Prostate gland (tissue), 2 donors: ENCODE measurements at regions not wholly inside any gene's neighbourhood (a gene's known extent, or its start where the extent isn't known, plus 50 kb on each side); places are given as distances from the start of the nearest gene placed in this dataset.
"Not testable (repeated sequence)": the region's sequence is repeated elsewhere in the genome, so short reads cannot be mapped to it uniquely, and the experiment has no call there.

Source experiments
- DNase-seq: peaks from one replicate; pipeline ENCODE4 v3.0.0-alpha.2; 2019; ENCODE audit warnings: low spot score
- H3K27ac ChIP-seq, 2 donors: fragments of 200-600 bp; sonication (generic); 2 replicates each; pipeline ENCODE4 v1.5.1; 2017 to 2019
- H3K27me3 ChIP-seq: fragments of 200-600 bp; sonication (generic); replicated peaks from 2 replicates; pipeline ENCODE4 v1.5.1; 2019; ENCODE audit not compliant: insufficient read depth
- H3K36me3 ChIP-seq, 2 donors: fragments of 200-600 bp; sonication (generic); 1 replicate in 1 of 2; 2 replicates in 1 of 2; pipeline versions ENCODE4 v1.5.1 to v1.8.1; 2017 to 2019
- H3K4me1 ChIP-seq: fragments of 200-600 bp; sonication (generic); replicated peaks from 2 replicates; pipeline ENCODE4 v1.5.1; 2019
- H3K4me3 ChIP-seq, 2 donors: fragments of 200-600 bp; sonication (generic); 2 replicates each; pipeline ENCODE4 v1.5.1; 2017 to 2019
- H3K9me3 ChIP-seq: fragments of 200-600 bp; sonication (generic); 2 replicates; pipeline ENCODE4 v1.5.1; 2017
- POLR2A ChIP-seq: fragments of 450-650 bp; IDR thresholded peaks from one replicate; pipeline ENCODE4 v1.6.1; 2016; ENCODE audit warnings: antibody characterized with exemption, mild to moderate bottlenecking
- POLR2AphosphoS5 ChIP-seq: sonication (generic); formaldehyde crosslinking; IDR thresholded peaks from one replicate; pipeline ENCODE4 v1.6.1; 2017; ENCODE audit warnings: antibody characterized with exemption
- WGBS: methylation state at CpG from one replicate; pipeline ENCODE4 v1.1.5; 2018; 5-methylcytosine and 5-hydroxymethylcytosine counted together
- intact Hi-C: fragments of 100-400 bp; cut with DNase I; formaldehyde crosslinking; loops from one replicate; pipeline ENCODE4 v1.14.2; 2022
- TF ChIP-seq, protein P1 (sequence below), 4 experiments: fragments of 200-600 bp in 2 of 4; fragments of 450-650 bp in 2 of 4; sonication (generic) in 2 of 4; IDR thresholded peaks; 1 replicate in 3 of 4; 2 replicates in 1 of 4; pipeline ENCODE4 v1.5.1; 2016 to 2019; ENCODE audit warnings: antibody characterized with exemption in 4 of 4, mild to moderate bottlenecking in 2 of 4, moderate library complexity in 2 of 4

DNA sequence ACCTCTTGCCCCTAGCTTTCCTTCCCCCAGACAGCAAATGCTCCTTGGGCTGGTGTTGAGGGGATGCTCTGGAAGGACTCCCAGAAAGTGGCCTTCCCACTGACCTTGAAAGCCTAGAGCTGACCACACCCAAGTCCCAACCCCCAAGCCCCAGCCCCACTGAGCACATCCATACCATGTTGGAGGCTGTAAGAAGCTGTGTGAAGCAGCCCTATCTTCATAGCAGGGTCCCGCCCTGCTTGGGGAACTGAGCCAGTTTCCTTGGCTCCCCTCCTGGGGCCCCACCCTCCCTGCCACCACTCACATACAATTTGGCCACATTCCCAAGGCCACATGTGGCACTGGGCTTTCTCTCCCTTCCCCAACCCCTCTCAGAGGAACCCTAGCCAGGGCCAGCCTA is 72.3 kb upstream of the CACUL1 start:
- Histone ChIP-seq H3K27me3 (no peaks in the 10 kb centered on the region), H3K4me1 (no peaks in the 10 kb centered on the region), H3K9me3 (no peaks in the 10 kb centered on the region), H3K4me3 (no peak overlapping the region), H3K27ac (no peak overlapping the region), H3K36me3 (no peaks in the 10 kb centered on the region)
- 69% methylated on average over 1 of the region's 1 CpG for WGBS
- no peak for DNase-seq
- intact Hi-C loops, result no loop called here
- TF ChIP-seq POLR2A (no peak), POLR2AphosphoS5 (no peak)
- TF ChIP-seq, protein P1, sequence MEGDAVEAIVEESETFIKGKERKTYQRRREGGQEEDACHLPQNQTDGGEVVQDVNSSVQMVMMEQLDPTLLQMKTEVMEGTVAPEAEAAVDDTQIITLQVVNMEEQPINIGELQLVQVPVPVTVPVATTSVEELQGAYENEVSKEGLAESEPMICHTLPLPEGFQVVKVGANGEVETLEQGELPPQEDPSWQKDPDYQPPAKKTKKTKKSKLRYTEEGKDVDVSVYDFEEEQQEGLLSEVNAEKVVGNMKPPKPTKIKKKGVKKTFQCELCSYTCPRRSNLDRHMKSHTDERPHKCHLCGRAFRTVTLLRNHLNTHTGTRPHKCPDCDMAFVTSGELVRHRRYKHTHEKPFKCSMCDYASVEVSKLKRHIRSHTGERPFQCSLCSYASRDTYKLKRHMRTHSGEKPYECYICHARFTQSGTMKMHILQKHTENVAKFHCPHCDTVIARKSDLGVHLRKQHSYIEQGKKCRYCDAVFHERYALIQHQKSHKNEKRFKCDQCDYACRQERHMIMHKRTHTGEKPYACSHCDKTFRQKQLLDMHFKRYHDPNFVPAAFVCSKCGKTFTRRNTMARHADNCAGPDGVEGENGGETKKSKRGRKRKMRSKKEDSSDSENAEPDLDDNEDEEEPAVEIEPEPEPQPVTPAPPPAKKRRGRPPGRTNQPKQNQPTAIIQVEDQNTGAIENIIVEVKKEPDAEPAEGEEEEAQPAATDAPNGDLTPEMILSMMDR (IDR thresholded peaks at IDR 0.05), result no peak

DNA sequence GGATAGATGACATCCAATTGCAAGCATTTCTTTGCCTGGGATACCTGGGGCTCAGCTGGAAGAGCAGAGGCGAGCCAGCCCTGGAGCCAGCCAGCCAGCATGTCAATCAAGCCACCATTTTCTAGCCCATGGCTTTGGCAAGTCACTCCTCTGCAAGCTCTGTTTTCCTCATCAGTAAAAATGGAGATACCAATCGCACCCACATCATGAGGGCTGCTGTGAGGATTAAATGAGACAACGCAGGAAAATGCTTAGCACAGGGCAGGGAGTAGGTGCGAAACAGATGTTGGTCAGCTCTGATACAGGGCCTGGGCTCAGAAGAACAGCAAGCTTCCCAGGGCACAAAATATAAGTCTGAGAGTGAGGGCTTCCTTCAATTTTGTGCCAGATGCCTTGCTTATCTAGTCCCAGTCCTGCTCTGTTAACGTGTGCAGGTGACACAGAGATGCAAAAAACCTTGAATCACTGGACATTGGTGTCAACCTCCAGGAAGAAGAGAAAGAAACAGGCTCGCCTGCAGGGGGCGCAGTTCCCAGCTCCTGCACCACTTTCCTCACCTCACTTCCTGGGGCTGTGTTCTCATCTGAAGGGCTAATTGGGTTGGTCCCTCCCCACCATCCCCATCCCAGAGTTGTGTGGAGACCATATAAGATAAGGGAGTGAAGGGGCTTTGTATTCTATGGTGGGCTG is 72.8 kb upstream of the CACUL1 start:
- DNase-seq, result no peak
- Histone ChIP-seq H3K36me3 (no peaks in the 10 kb centered on the region), H3K27ac (no peak overlapping the region), H3K9me3 (no peaks in the 10 kb centered on the region), H3K27me3 (no peaks in the 10 kb centered on the region), H3K4me1 (no peaks in the 10 kb centered on the region), H3K4me3 (no peak overlapping the region)
- 87% methylated on average over 7 of the region's 7 CpGs for WGBS
- TF ChIP-seq POLR2A, result no peak
- TF ChIP-seq, protein P1 (IDR thresholded peaks at IDR 0.05), result no peak
- TF ChIP-seq POLR2AphosphoS5, result no peak
- intact Hi-C loops, result no loop called here

DNA sequence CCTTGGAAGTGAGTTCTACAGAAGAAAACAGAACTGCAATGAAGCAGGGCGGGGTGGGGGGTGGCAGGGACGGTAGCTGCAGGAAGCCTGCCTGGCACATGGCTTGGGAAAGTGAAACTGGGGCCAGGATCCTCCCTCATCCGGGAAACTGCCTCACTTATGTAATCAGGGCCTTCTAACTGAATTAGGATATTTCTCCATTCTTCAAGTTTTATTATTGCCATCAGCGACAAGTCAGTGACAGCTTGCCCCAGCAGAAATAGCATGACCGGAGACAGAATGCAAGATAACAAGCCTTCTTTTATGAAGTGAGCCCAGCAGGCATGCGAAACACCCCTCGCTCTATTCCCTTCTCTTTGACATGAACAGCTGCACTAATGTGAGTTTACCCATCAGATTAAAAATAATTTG is 77.5 kb upstream of the CACUL1 start:
- 16% methylated on average over 7 of the region's 7 CpGs for WGBS
- H3K9me3 ChIP-seq, result no peaks in the 10 kb centered on the region
- TF ChIP-seq, protein P1 (IDR thresholded peaks at IDR 0.05), result no peak
- TF ChIP-seq POLR2AphosphoS5, result peak; percentile 62
- intact Hi-C loops, result no loop called here
- H3K36me3 ChIP-seq, result no peaks in the 10 kb centered on the region
- H3K27ac ChIP-seq, result peak overlapping the region in 1 of 2 donors; percentile 54
- DNase-seq, result peak; percentile 54
- H3K27me3 ChIP-seq, result no peaks in the 10 kb centered on the region
- peak overlapping the region in 1 of 2 donors; percentile 7 for H3K4me3 ChIP-seq
- H3K4me1 ChIP-seq, result no peaks in the 10 kb centered on the region

DNA sequence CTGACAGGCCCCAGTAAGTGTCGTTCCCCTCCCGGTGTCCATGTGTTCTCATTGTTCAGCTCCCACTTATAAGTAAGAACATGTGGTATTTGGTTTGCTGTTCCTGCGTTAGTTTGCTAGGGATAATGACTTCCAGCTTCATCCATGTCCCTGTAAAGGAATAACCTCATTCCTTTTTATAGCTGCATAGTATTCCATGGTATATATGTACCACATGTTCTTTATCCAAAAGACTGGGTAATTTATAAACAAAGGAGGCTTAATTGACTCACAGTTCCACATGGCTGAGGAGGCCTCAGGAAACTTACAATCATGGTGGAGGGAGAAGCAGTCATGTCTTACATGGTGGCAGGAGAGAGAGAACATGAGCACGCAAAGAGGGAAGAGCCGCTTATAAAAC is 79.6 kb upstream of the CACUL1 start:
- H3K27me3 ChIP-seq, H3K4me1 ChIP-seq, DNase-seq, intact Hi-C loops, H3K4me3 ChIP-seq, H3K9me3 ChIP-seq, H3K27ac ChIP-seq, H3K36me3 ChIP-seq: not testable (repeated sequence)
- WGBS, result 97% methylated on average over 5 of the region's 5 CpGs

DNA sequence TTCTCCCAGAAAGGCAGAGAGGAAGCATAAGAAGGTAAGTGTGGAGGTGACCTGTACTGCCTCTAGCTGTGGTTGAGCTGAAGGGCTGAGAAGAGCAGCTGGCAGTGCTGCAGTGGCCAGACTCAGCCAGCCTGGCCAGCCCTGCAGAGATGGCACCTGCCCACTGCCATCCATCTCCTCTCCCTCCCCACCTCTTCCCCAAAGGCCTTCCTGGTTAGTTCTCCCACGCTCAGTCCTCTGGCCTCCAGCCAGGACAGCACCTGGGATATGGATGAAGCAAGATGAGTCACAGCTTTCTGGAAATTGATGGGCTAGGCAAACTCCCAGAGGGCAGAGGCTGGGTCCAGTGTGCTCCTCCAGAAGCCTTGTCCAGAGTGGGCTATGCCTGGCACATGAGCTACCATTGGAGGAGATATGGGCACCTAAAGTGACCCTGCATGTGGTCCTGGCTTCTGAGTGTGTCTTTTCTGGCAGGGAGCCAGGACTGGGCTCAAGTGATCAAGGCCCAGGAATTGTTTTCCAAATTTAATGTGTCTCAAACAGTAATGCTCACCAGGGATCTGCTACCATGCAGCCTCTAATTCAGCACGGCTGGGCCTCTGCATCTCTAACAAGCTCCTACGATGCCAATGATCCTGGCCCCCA is 81.0 kb upstream of the CACUL1 start:
- H3K36me3 ChIP-seq, result no peaks in the 10 kb centered on the region
- no peak overlapping the region for H3K27ac ChIP-seq
- H3K4me1 ChIP-seq, result no peaks in the 10 kb centered on the region
- intact Hi-C loops, result no loop called here
- peak; percentile 63 for DNase-seq
- TF ChIP-seq POLR2A (no peak), POLR2AphosphoS5 (peak; percentile 17)
- H3K4me3 ChIP-seq, result no peak overlapping the region
- no peaks in the 10 kb centered on the region for H3K9me3 ChIP-seq
- 57% methylated on average over 3 of the region's 3 CpGs for WGBS
- H3K27me3 ChIP-seq, result no peaks in the 10 kb centered on the region

DNA sequence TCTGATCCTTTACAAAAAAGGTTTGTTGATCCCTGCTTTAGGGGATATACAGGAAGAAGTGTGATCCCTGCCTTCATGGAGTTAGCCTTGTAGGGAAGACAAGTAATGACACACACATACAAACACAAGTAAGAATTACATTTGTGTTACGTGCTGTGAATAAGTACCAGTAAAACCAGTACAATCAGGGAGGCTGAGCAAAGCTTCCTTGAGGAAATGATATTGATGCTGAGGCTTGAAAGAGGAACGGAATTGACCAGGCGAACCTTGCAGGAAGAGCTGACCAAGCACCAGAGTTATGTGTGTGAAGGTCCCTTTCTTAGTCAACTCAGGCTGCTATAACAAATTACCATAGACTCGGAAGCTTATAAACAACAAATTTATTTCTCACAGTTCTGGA is 83.6 kb upstream of the CACUL1 start:
- 97% methylated on average over 4 of the region's 4 CpGs for WGBS
- intact Hi-C loops, result no loop called here
- Histone ChIP-seq H3K4me3 (no peak overlapping the region), H3K9me3 (no peaks in the 10 kb centered on the region), H3K27me3 (no peaks in the 10 kb centered on the region), H3K27ac (no peak overlapping the region), H3K36me3 (no peaks in the 10 kb centered on the region), H3K4me1 (no peaks in the 10 kb centered on the region)
- TF ChIP-seq, protein P1 (IDR thresholded peaks at IDR 0.05), result no peak
- TF ChIP-seq POLR2AphosphoS5 (no peak), POLR2A (no peak)
- no peak for DNase-seq
